ENCODE measurements at regions not wholly inside any gene's neighbourhood (a gene's known extent, or its start where the extent isn't known, plus 50 kb on each side); places are given as distances from the start of the nearest gene placed in this dataset.

GRCh38 chr4:24422644-24423043 is 161.7 kb downstream of the DHX15 start:
- Histone ChIP-seq H3K9me3 (ENCODE audit: insufficient read depth, low read depth, low read length) (peaks cover 1% of the 10 kb centered on the region), H3K23ac (ENCODE audit: low read length) (no peak overlapping the region), H3K14ac (ENCODE audit: low read length) (no peak overlapping the region), H2BK12ac (ENCODE audit: low read length) (no peak overlapping the region), H3K79me2 (ENCODE audit: control insufficient read depth, insufficient read depth, low read length, poor library complexity) (no peaks in the 10 kb centered on the region), H3K4ac (ENCODE audit: low read depth, low read length) (no peak overlapping the region), H3K18ac (ENCODE audit: low read length) (no peak overlapping the region), H3K27me3 (ENCODE audit: insufficient read depth, low read length) (no peaks in the 10 kb centered on the region), H4K91ac (ENCODE audit: low read depth, low read length) (no peak overlapping the region), H3K9ac (ENCODE audit: low read length) (no peak overlapping the region), H3K4me1 (ENCODE audit: control insufficient read depth in 1 of 2, insufficient read depth in 2 of 2, low read length in 2 of 2) (no peaks in the 10 kb centered on the region), H3K36me3 (ENCODE audit: control insufficient read depth in 1 of 2, insufficient read depth in 2 of 2, low read length in 2 of 2) (no peaks in the 10 kb centered on the region), H3K27ac (ENCODE audit: low read depth, low read length) (no peak overlapping the region), H3K4me2 (ENCODE audit: low read length) (no peak overlapping the region), H2BK5ac (ENCODE audit: low read depth, low read length, poor library complexity) (no peak overlapping the region), H4K8ac (ENCODE audit: low read depth, low read length) (no peak overlapping the region), H2AK5ac (ENCODE audit: low read length) (no peak overlapping the region), H3K79me1 (ENCODE audit: low read length) (no peaks in the 10 kb centered on the region), H4K12ac (ENCODE audit: low read depth, low read length) (no peak overlapping the region), H3K4me3 (ENCODE audit: low read depth, low read length) (no peak overlapping the region), H2AFZ (ENCODE audit: insufficient read depth, low read length, poor library complexity) (no peak overlapping the region), H2BK120ac (ENCODE audit: insufficient read depth, low read length, poor library complexity) (no peak overlapping the region)
- DNase-seq, result no peak
- WGBS (ENCODE audit: extremely low coverage, insufficient coverage, insufficient read length), result no CpG with 5 or more reads among the region's 2 CpGs

GRCh38 chr4:24419181-24420034 is 164.9 kb downstream of the DHX15 start:
- DNase-seq, result peak; percentile 79 to 94
- Histone ChIP-seq H3K23ac (ENCODE audit: low read length) (no peak overlapping the region), H3K18ac (ENCODE audit: low read length) (no peak overlapping the region), H4K91ac (ENCODE audit: low read depth, low read length) (no peak overlapping the region), H3K79me2 (ENCODE audit: control insufficient read depth, insufficient read depth, low read length, poor library complexity) (no peaks in the 10 kb centered on the region), H2AFZ (ENCODE audit: insufficient read depth, low read length, poor library complexity) (no peak overlapping the region), H3K79me1 (ENCODE audit: low read length) (no peaks in the 10 kb centered on the region), H3K9ac (ENCODE audit: low read length) (no peak overlapping the region), H3K4ac (ENCODE audit: low read depth, low read length) (no peak overlapping the region), H3K27ac (ENCODE audit: low read depth, low read length) (no peak overlapping the region), H4K8ac (ENCODE audit: low read depth, low read length) (no peak overlapping the region), H2BK120ac (ENCODE audit: insufficient read depth, low read length, poor library complexity) (no peak overlapping the region), H4K12ac (ENCODE audit: low read depth, low read length) (no peak overlapping the region), H2AK5ac (ENCODE audit: low read length) (no peak overlapping the region), H3K9me3 (ENCODE audit: insufficient read depth, low read depth, low read length) (peaks cover 1% of the 10 kb centered on the region), H3K4me1 (ENCODE audit: control insufficient read depth in 1 of 2, insufficient read depth in 2 of 2, low read length in 2 of 2) (no peaks in the 10 kb centered on the region), H3K27me3 (ENCODE audit: insufficient read depth, low read length) (no peaks in the 10 kb centered on the region), H3K4me2 (ENCODE audit: low read length) (peak overlapping the region; percentile 29), H3K36me3 (ENCODE audit: control insufficient read depth in 1 of 2, insufficient read depth in 2 of 2, low read length in 2 of 2) (no peaks in the 10 kb centered on the region), H2BK12ac (ENCODE audit: low read length) (peak overlapping the region; percentile 10), H3K4me3 (ENCODE audit: low read depth, low read length) (no peak overlapping the region), H2BK5ac (ENCODE audit: low read depth, low read length, poor library complexity) (no peak overlapping the region), H3K14ac (ENCODE audit: low read length) (no peak overlapping the region)
- WGBS (ENCODE audit: extremely low coverage, insufficient coverage, insufficient read length), result no CpG with 5 or more reads among the region's 8 CpGs

- DNase-seq, result no peak
- Histone ChIP-seq H2BK120ac (ENCODE audit: insufficient read depth, low read length, poor library complexity) (no peak overlapping the region), H3K4me2 (ENCODE audit: low read length) (no peak overlapping the region)
Measured at GRCh38 chr4:24417206-24417605, 167.1 kb downstream of the DHX15 start.

GRCh38 chr4:24416293-24416692 is 168.1 kb downstream of the DHX15 start:
- no peak for DNase-seq
- Histone ChIP-seq H3K4ac (ENCODE audit: low read depth, low read length) (no peak overlapping the region), H3K4me1 (ENCODE audit: control insufficient read depth in 1 of 2, insufficient read depth in 2 of 2, low read length in 2 of 2) (peaks cover 0 to 2% of the 10 kb centered on the region in 2 experiments), H3K27me3 (ENCODE audit: insufficient read depth, low read length) (no peaks in the 10 kb centered on the region), H3K27ac (ENCODE audit: low read depth, low read length) (no peak overlapping the region), H2BK120ac (ENCODE audit: insufficient read depth, low read length, poor library complexity) (no peak overlapping the region), H3K9me3 (ENCODE audit: insufficient read depth, low read depth, low read length) (peaks cover 1% of the 10 kb centered on the region), H3K36me3 (ENCODE audit: control insufficient read depth in 1 of 2, insufficient read depth in 2 of 2, low read length in 2 of 2) (no peaks in the 10 kb centered on the region), H3K23ac (ENCODE audit: low read length) (no peak overlapping the region), H2AK5ac (ENCODE audit: low read length) (no peak overlapping the region), H3K79me2 (ENCODE audit: control insufficient read depth, insufficient read depth, low read length, poor library complexity) (no peaks in the 10 kb centered on the region), H3K9ac (ENCODE audit: low read length) (no peak overlapping the region), H2BK12ac (ENCODE audit: low read length) (no peak overlapping the region), H2AFZ (ENCODE audit: insufficient read depth, low read length, poor library complexity) (no peak overlapping the region), H3K4me2 (ENCODE audit: low read length) (no peak overlapping the region), H4K12ac (ENCODE audit: low read depth, low read length) (no peak overlapping the region), H4K8ac (ENCODE audit: low read depth, low read length) (no peak overlapping the region), H3K14ac (ENCODE audit: low read length) (no peak overlapping the region), H3K18ac (ENCODE audit: low read length) (no peak overlapping the region), H3K4me3 (ENCODE audit: low read depth, low read length) (no peak overlapping the region), H3K79me1 (ENCODE audit: low read length) (no peaks in the 10 kb centered on the region), H2BK5ac (ENCODE audit: low read depth, low read length, poor library complexity) (no peak overlapping the region), H4K91ac (ENCODE audit: low read depth, low read length) (no peak overlapping the region)
- no CpG with 5 or more reads among the region's 5 CpGs for WGBS (ENCODE audit: extremely low coverage, insufficient coverage, insufficient read length)

More at GRCh38 chr4:24417206-24417605, 167.1 kb downstream of the DHX15 start:
- no peak overlapping the region for H2AFZ ChIP-seq (ENCODE audit: insufficient read depth, low read length, poor library complexity)
- no peak overlapping the region for H4K8ac ChIP-seq (ENCODE audit: low read depth, low read length)
- no peak overlapping the region for H3K4ac ChIP-seq (ENCODE audit: low read depth, low read length)
- no peaks in the 10 kb centered on the region for H3K79me2 ChIP-seq (ENCODE audit: control insufficient read depth, insufficient read depth, low read length, poor library complexity)
- H3K18ac ChIP-seq (ENCODE audit: low read length), result no peak overlapping the region
- no peak overlapping the region for H4K12ac ChIP-seq (ENCODE audit: low read depth, low read length)
- no peak overlapping the region for H2BK5ac ChIP-seq (ENCODE audit: low read depth, low read length, poor library complexity)
- H3K9ac ChIP-seq (ENCODE audit: low read length), result no peak overlapping the region
- H4K91ac ChIP-seq (ENCODE audit: low read depth, low read length), result no peak overlapping the region
- H3K9me3 ChIP-seq (ENCODE audit: insufficient read depth, low read depth, low read length), result peaks cover 1% of the 10 kb centered on the region
- H2BK12ac ChIP-seq (ENCODE audit: low read length), result no peak overlapping the region
- no peaks in the 10 kb centered on the region for H3K36me3 ChIP-seq (ENCODE audit: control insufficient read depth in 1 of 2, insufficient read depth in 2 of 2, low read length in 2 of 2)
- H3K4me3 ChIP-seq (ENCODE audit: low read depth, low read length), result no peak overlapping the region
- H2AK5ac ChIP-seq (ENCODE audit: low read length), result no peak overlapping the region
- H3K27ac ChIP-seq (ENCODE audit: low read depth, low read length), result no peak overlapping the region
- H3K14ac ChIP-seq (ENCODE audit: low read length), result no peak overlapping the region
- no peaks in the 10 kb centered on the region for H3K27me3 ChIP-seq (ENCODE audit: insufficient read depth, low read length)
- peaks cover 0 to 2% of the 10 kb centered on the region in 2 experiments for H3K4me1 ChIP-seq (ENCODE audit: control insufficient read depth in 1 of 2, insufficient read depth in 2 of 2, low read length in 2 of 2)
- H3K79me1 ChIP-seq (ENCODE audit: low read length), result no peaks in the 10 kb centered on the region
- H3K23ac ChIP-seq (ENCODE audit: low read length), result no peak overlapping the region
